NCI-H2107 treated with DMSO at 0.1 percent for 48 hours (cell line): ENCODE measurements at regions not wholly inside any gene's neighbourhood (a gene's known extent, or its start where the extent isn't known, plus 50 kb on each side); places are given as distances from the start of the nearest gene placed in this dataset.
A peak's percentile ranks its signal among the peaks of the same experiment; 100 is the strongest.

Experiments used
- DNase-seq: peaks from one replicate; lab custom pipeline; 2025; ENCODE audit not compliant: unreplicated experiment; lab: John Stamatoyannopoulos, UW

- DNase-seq, result no peak
These were observed 226.2 kb downstream of the MC4R start for GRCh38 chr18:60146220-60146960.

DNA sequence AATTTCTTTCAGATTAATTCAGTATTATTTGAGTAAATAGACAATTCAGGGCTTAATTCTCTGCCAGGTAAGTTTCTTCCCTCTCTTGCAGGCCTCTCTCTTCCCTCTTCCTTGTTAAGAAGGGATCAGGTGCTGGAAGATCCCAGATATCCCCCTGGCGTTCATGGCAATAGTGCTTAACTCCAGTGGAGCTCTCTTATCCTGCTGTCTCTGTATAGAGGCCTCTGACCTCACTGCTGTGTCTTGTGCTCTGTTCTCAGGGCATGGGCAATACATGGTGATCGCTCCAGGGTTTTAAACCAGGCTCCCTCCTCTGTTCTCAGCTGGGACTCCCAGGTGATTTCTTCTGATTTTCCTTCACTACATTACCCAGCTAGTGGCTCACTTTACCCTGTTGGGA lies 226.8 kb downstream of the MC4R start:
- no peak for DNase-seq

DNA sequence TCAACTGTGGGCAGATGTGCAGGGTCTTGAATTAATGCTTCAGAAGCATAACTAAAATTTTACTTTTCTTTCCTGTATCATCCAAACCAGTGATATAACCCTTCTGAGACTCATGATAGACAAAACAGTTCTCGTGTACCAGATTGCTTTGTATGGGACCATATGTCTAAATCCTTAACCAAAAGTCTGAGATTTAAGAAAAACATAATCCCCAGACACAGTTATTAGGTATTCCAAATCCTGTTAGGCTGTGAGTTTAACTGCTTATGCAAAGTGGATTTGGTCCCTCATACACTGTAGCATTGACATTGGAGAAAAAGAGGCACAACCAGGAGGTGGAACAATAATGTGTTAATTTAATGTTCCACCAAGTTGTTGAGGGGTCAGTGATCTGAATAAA lies 235.0 kb downstream of the PMAIP1 start:
- DNase-seq, result no peak

DNA sequence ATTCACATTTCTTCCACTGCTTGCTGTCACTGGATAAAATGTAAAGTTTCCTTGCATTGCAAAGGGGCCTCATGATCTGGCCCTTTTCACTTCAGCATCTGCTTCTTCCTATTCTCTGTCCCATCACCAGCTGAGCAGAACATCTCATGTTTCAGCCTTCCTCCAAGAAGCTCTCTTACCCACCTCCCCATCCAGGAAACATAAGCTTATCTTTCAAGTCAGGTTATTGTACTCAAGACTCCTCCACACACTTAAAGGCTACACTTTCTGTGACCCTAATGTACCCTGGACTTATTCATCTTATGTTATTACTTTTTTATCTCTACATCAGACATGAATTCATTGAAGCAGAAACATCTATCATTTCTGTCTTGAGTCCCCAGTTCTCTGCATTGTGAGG lies 230.5 kb downstream of the PMAIP1 start:
- DNase-seq, result no peak

- no peak for DNase-seq
These were observed 223.2 kb downstream of the PMAIP1 start for GRCh38 chr18:60123031-60123430.

- no peak for DNase-seq
These were observed 222.5 kb downstream of the PMAIP1 start for GRCh38 chr18:60122339-60122738.

DNA sequence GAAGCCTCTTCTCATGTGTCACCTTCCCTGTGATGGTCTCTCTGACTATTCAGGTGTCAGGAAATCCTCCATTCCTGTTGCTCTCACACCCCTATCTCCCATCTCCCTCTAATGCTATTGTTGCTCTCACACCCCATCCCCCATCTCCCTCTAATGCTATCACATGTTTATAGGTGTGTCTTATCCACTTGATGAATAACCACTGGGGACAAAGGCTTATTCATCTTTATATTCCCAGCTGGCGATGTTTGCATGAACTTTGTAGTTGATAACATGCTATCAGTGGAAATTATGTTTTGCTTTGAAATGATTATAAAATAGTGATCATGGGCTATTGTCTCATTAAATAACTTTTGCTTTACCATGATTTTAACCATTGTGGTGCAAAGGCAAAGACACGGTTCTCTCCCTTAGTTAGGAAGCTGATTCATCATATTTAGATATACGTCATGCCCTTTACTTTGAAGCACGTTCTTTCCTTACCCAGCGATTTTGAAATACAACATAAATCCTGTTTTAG lies 220.5 kb downstream of the PMAIP1 start:
- no peak for DNase-seq

- no peak for DNase-seq
These were observed 217.5 kb downstream of the PMAIP1 start for GRCh38 chr18:60117321-60117720.

GRCh38 chr18:60113396-60113795 lies 213.6 kb downstream of the PMAIP1 start:
- DNase-seq, result no peak

GRCh38 chr18:60112369-60112768 lies 212.6 kb downstream of the PMAIP1 start:
- DNase-seq, result no peak

DNA sequence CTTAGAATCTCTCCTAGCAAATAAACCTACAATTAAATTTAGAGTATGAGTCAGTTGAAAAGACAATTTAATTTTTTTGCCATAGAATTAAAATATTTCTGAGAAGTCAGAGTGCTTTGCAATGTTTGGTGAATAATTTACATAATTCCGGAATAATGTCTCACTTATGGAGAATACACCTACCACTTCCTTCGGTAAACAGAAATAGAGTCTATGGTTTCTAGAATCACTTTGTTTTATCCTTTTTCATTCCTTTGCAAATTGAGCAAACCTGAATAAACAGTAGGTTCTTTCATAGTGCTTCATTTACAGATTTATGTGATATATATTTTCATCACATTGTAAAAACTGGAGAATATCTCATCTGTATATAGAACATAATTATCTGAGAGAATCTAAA lies 211.7 kb downstream of the PMAIP1 start:
- DNase-seq, result no peak

DNA sequence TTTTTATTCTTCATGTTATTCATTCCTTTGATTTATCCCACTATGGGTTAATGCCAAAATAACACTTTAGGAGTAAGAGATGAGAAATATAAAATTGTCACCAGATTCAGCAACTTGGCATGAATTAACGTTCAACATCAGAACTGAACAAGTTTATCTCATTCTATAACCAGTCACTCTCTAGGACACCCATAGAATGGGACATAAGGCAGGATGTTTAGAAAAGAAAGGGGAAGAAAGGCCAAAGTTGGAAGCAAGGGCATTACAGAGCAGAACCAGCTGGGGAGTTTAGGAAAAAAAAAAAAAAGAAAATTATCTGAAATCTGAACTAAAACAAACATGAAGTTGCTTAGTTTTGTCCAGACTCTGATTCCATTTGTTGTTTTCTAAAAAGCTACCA lies 211.0 kb downstream of the PMAIP1 start:
- no peak for DNase-seq

- peak; percentile 8 for DNase-seq
These were observed 201.0 kb downstream of the PMAIP1 start for GRCh38 chr18:60100778-60101177.

GRCh38 chr18:60099709-60100108 lies 199.9 kb downstream of the PMAIP1 start:
- DNase-seq, result peak; percentile 42

- no peak for DNase-seq
These were observed 196.6 kb downstream of the PMAIP1 start for GRCh38 chr18:60096428-60096827.

- DNase-seq, result no peak
These were observed 192.3 kb downstream of the PMAIP1 start for GRCh38 chr18:60092073-60092472.

- DNase-seq, result no peak
These were observed 190.4 kb downstream of the PMAIP1 start for GRCh38 chr18:60090170-60090569.

DNA sequence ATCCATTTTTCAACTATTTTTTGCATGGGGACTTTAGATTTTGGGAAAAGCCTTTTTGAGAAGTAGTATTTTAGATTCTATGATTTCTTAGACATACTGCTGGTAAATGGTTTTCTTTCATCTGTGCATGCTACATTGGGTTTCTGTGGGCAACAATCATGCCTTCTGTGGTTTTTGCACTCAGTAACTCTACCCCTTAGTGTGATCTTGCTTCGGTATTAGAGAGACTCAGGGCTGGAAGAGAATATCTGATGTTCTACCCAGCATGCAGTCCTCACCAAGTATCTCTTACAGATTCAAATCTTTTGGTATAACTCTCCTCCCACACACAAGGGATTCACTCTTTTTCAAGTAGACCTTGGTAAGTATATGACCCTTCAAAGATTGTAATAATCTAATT lies 183.0 kb downstream of the PMAIP1 start:
- peak; percentile 64 for DNase-seq

- DNase-seq, result no peak
These were observed 182.5 kb downstream of the PMAIP1 start for GRCh38 chr18:60082282-60082681.

DNA sequence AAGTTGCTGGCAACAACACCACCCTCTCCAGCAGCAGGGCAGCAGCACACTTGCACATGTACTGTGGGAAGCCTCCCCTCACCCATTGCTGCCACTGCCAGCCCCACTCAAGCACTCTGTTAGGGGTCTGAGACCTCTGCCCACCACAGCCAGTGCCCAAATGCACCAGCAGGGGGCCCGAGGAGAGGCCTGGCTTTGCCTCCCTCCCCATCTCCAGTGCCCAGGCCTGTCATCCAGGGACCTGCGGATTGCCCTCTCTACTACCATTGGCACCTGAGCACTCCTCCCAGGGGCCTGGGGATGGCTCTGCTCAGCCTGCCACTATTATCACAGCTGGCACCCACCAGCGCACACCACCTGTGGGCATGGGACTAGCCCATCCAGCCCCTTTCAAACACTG lies 175.7 kb downstream of the PMAIP1 start:
- DNase-seq, result no peak

DNA sequence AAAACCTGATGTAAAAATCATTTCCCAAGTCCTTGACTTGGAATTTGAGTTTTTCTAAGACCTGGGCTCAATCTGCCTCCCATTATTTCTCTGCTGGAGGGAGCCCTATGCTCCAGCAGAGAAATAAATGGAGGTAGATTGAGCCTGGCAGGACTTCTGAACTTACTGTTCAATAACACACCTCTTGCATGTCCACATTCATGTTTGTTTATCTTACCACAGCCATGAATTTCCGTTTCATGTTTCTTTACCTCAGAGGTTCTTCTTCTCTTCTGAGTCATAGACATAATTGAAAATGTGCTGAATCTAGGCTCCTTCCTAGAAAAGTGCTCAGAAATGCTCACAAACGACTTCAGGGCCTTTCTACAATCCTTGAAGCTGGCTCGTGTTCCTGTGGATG lies 170.8 kb downstream of the PMAIP1 start:
- no peak for DNase-seq

DNA sequence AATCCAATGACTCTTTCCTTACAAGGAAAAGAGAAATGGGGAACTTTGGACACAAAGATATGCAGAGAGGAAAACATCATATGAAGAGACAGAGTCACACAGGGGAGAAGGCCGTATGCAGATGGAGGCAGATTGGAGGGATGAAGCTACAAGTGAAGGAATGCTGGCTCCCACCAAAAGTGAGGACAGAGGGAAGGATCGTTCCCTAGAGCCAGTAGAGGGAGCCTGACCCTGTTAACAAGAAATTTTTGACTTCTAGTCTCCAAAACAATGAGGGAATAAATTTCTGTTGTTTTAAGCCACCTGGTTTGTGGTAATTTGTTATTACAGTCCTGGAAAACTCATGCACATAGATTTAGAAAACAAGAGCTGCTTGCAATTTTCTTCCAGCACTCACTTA lies 169.3 kb downstream of the PMAIP1 start:
- no peak for DNase-seq
